Uterus (tissue), 2 donors: ENCODE measurements at regions not wholly inside any gene's neighbourhood (a gene's known extent, or its start where the extent isn't known, plus 50 kb on each side); places are given as distances from the start of the nearest gene placed in this dataset.
"Not testable (repeated sequence)": the region's sequence is repeated elsewhere in the genome, so short reads cannot be mapped to it uniquely, and the experiment has no call there.

ENCODE experiments used
- CTCF ChIP-seq, 4 experiments: fragments of 200-600 bp in 2 of 4; fragments of 450-650 bp in 2 of 4; sonication (generic) in 2 of 4; IDR thresholded peaks; one replicate each; pipeline ENCODE4 v1.5.1; 2016 to 2019; ENCODE audit warnings: antibody characterized with exemption in 4 of 4, mild to moderate bottlenecking in 2 of 4, moderate library complexity in 1 of 4
- POLR2A ChIP-seq, 2 donors: fragments of 450-650 bp; IDR thresholded peaks; one replicate each; pipeline ENCODE4 v1.6.1; 2016; ENCODE audit warnings: antibody characterized with exemption in 2 of 2, mild to moderate bottlenecking in 1 of 2, moderate library complexity in 1 of 2

- not testable (repeated sequence) for TF ChIP-seq CTCF, POLR2A (IDR thresholded peaks at IDR 0.05)
These were observed 177.3 kb upstream of the C14orf180 start for GRCh38 chr14:104402303-104402702.
